Stimulated activated CD8-positive, alpha-beta memory T cell treated with anti-CD3 and anti-CD28 coated beads, Interleukin-12 subunit alpha, Interleukin-12 subunit beta, amount 100 ng/mL, for 1 hour (primary cell): ENCODE measurements at regions not wholly inside any gene's neighbourhood (a gene's known extent, or its start where the extent isn't known, plus 50 kb on each side); places are given as distances from the start of the nearest gene placed in this dataset.
"Not testable (repeated sequence)": the region's sequence is repeated elsewhere in the genome, so short reads cannot be mapped to it uniquely, and the experiment has no call there.

Experiments
- DNase-seq: peaks from one replicate; pipeline ENCODE4 v3.0.0-alpha.2; 2020; ENCODE audit warnings: low read depth

DNA sequence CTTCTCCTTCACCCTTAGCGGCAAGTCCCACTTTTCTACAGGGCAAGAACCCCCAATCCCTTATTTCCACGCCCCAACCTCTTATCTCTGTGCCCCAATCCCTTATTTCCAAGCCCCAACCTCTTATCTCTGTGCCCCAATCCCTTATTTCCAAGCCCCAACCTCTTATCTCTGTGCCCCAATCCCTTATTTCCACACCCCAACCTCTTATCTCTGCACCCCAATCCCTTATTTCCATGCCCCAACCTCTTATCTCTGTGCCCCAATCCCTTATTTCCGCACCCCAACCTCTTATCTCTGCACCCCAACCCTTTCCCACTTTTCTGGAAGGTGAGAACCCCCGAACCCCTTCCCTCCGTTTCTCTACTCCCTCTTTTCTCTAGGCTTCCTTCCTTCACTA is 116.1 kb upstream of the GJE1 start:
- DNase-seq, result not testable (repeated sequence)

GRCh38 chr6:142015463-142015862 is 117.3 kb upstream of the GJE1 start:
- DNase-seq, result not testable (repeated sequence)

DNA sequence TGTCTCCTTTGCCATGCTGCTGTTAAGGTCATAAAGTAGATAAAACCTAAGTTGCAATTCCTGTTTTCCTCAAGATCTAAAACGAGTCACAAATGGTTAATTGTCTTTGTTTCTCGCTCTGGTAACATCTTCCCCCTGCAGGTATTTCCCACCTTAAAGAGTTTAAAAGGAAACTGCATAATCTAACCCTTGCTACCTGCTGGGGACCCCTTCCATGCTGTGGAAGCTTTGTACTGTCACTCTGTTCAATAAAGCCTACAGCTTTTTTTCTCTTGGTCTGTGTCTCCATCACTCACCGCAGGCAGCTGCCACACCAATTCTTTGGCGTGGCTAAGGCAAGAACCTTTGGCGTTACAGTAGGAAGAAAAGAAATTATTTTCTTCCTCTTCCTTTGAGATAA is 117.7 kb upstream of the GJE1 start:
- DNase-seq, result no peak

DNA sequence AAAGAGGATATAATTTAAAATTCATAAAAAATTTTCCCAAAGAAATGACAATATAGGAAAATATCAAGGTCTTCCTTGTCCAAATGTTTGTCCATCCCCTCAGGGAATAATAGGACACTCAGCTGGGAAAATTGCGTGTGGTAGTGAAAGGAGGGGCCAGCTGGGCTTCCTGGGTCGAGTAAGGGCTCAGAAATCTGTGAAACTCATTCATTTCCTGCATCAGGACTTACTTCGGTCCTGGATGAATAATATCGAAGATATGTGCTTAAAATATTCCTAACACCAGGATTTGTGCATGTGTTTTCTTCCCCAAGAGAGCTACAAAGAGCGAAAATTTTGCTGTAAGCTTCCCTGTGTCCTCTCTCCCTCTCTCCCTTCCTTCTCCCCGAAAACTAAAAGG is 118.2 kb upstream of the GJE1 start:
- DNase-seq, result no peak

- DNase-seq, result no peak
These were observed 118.7 kb upstream of the GJE1 start for GRCh38 chr6:142013875-142014495.

GRCh38 chr6:142013287-142013686 is 119.4 kb upstream of the GJE1 start:
- no peak for DNase-seq

DNA sequence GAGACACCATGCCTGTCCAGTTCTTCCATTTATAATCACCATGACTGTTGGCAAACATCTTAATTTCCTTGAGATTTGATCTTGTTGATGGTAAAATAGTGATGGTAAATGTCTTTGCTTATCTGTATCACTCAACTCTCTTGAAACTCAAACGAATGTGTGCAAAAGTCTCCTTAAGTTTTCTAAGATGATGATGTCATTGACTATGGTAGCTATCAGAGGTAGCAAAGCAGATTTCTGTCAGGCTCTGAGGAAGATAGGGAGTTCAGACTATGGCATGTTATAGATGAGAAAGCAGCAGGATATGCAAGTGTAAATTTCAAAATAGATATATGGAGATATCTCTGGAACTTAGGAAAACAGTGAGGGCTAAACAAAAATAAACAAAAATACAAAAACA is 121.0 kb upstream of the GJE1 start:
- no peak for DNase-seq

- no peak for DNase-seq
These were observed 121.6 kb upstream of the GJE1 start for GRCh38 chr6:142011156-142011555.

DNA sequence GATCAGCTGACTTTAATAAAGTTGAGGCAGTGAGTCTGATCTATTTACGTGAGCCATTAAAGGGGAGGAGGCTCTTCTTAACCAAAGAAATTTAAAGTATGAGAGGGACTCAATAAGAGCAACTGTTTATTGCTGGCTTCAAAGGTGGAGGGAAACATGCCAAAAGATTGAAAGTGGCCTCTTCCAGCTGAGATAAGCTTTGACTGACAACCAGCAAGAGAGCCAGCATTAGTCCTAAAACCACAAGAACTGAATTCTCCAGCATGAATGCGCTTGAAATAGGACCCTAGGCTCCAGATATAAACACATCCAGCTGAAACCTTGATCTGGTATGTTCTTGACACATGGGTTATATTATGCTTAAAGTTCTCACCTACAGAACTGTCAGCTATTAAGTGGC is 123.1 kb upstream of the GJE1 start:
- no peak for DNase-seq

- DNase-seq, result no peak
These were observed 123.9 kb upstream of the GJE1 start for GRCh38 chr6:142008781-142009180.

GRCh38 chr6:142008016-142008735 is 124.5 kb upstream of the GJE1 start:
- no peak for DNase-seq

- DNase-seq, result no peak
These were observed 127.7 kb upstream of the GJE1 start for GRCh38 chr6:142005021-142005420.

DNA sequence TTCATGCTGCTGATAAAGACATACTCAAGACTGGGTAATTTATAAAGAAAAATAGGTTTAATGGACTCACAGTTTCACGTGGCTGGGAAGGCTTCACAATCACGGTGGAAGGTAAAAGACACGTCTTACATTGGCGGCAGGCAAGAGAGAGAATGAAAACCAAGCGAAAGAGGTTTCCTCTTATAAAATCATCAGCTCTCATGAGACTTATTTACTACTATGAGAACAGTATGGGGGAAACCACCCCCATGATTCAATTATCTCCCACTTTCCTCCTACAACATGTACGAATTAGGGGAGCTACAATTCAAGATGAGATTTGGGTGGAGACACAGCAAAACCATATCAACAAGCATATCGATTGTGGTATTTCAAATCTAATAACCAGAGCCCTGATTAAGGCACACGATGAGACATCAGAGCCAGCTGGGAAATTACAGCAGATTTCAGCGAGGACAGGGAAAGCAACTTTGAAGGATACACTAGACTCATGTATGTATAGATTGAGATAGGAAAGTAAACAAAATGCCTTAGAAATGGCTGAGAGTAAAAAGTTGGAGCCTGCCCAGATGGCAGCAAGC is 129.8 kb upstream of the GJE1 start:
- DNase-seq, result no peak

DNA sequence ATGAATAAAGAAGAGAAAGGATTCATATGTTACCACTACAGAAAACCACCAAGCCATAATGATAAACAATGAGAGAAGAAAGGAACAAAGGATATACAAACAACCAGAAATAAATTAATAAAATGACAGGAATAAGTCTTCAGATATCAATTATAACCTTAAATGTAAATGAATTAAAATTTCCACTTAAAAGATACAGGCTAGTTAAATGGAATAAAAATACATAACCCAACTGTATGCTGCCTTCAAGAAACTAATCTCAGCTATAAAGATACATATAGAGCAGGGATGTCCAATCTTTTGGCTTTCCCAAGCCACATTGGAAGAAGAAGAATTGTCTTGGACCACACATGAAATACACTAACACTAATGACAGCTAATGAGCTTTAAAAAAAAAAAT is 135.9 kb upstream of the GJE1 start:
- no peak for DNase-seq

GRCh38 chr6:141992109-141992508 is 140.6 kb upstream of the GJE1 start:
- no peak for DNase-seq

DNA sequence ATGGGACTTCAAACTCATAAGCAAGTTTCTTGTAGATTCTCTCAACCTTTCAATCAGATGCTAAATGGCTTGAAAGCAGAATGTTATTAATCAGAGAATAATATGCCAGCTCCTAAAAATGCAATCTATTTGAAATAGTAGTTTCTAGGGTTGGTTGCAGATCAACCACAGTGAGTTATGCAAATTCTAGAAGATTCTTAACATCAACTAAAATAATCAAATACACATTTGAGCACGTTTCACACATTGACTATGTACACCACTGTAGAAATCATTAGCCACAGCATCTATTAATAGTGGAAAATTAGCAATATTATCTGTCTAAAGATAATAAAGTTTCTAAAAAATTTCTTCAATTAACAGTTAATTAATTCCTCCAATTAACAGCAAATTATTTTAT is 141.9 kb upstream of the GJE1 start:
- no peak for DNase-seq

GRCh38 chr6:141989706-141989959 is 143.1 kb upstream of the GJE1 start:
- DNase-seq, result no peak

DNA sequence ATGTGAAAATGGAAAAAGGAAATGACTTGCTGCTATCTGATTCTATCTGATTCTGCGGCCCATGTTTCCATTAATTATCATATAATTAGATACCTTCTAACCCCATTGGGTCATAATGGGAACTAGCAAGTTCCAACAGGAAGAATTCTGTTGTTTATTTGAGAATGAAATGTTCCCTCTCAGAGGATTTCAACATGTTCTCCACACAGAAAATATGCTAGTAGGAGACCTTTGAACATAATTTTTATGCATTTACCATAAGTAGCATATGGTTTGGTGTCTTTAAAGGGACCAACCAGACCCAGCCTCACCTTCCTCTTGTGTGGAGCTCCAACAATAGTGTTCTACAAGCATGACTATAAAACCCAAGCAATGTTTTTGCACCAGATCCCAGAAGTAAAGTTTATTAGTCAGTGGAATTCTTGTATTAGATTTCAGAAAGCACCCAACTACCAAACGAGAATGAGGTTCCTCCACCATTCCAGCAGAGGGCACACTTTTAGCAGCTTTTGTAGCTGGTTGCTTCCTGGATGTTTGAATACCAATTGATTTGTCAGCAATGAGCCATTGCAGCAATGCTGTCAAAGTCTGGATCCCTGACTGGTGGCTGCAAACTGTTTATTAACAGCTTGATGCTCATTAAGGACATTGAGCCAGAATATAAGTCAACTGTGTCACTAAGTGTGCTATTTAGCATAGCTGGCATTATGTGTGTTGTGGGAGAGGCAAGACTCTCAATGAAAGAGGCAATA is 143.6 kb upstream of the GJE1 start:
- peak; percentile 2 for DNase-seq

GRCh38 chr6:141988327-141988726 is 144.4 kb upstream of the GJE1 start:
- no peak for DNase-seq

GRCh38 chr6:141986457-141986856 is 146.3 kb upstream of the GJE1 start:
- DNase-seq, result no peak

- no peak for DNase-seq
These were observed 151.5 kb upstream of the GJE1 start for GRCh38 chr6:141981190-141981589.

GRCh38 chr6:141977782-141978181 is 154.9 kb upstream of the GJE1 start:
- no peak for DNase-seq

GRCh38 chr6:141976994-141977393 is 155.7 kb upstream of the GJE1 start:
- no peak for DNase-seq
